Ramos (cell line): ENCODE measurements at regions not wholly inside any gene's neighbourhood (a gene's known extent, or its start where the extent isn't known, plus 50 kb on each side); places are given as distances from the start of the nearest gene placed in this dataset.

Source experiments
- in situ Hi-C: fragments of 300-500 bp; cut with MboI; formaldehyde crosslinking; loops from one replicate; pipeline ENCODE4 v1.14.3; 2022; ENCODE audit warnings: low sequenced_read_pairs; ENCODE audit not compliant: unreplicated experiment

DNA sequence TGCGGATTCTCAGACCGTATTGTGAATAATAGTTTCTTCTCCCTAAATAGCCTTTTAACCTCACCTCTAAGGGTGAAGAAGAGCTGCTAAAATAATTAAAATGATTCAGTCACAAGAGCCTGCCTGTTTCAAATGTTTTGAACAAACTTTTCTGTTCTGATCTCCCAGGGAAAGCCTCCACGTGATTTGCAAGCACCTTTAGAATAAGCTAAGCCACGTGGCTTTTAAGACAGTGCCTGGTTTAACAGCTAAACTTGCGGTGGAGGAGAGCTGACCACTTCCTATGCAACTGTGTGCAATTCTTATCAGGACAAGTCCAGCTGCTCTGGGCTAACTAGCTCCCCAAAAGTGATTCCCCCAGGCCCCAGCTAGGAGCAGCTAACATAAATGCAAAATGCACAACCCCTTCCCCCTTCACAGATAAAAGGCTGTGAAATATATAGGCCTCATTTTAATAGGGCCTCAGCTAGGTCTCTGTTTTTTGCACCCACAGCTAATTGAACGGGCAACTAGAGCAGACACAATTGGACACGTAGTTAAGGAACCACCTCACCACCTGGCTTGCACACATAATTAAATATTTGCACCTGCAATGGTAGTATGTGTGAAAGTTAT lies 401.2 kb upstream of the NR2F2 start:
- in situ Hi-C loops, result no loop called here

DNA sequence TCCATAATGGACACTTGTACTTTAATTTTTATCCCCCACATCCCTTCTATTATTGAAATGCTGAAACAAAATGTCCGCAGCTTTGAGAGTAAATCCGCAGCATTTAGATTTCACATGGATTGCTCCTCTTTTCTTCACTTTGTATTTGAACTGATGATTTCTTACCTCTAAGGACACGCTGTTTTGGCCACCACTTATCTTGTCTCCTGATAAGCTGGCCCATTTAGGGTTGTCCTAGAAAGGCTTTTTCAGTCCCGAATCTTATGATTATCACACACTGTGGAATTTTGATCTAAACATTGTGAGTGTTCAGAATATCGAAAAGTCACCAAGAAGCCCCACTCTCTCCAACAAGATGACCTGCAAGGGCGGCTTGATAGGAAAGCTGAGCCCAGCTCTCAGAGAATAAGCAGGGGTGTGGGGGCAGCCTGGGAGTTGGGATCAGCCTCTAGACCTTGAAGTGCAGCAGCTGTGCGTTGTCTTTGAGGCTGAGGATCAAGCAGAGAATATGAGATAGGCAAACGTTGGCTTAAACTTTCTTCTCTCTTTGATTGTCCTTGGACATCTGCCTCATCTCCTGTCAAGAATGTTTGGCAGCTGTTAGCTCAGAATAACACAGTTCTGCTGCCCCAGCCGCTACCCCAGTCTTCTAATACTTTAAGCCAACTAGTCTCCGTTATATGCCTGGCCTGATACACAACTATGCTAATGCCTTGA lies 399.7 kb upstream of the NR2F2 start:
- in situ Hi-C loops, result no loop called here

DNA sequence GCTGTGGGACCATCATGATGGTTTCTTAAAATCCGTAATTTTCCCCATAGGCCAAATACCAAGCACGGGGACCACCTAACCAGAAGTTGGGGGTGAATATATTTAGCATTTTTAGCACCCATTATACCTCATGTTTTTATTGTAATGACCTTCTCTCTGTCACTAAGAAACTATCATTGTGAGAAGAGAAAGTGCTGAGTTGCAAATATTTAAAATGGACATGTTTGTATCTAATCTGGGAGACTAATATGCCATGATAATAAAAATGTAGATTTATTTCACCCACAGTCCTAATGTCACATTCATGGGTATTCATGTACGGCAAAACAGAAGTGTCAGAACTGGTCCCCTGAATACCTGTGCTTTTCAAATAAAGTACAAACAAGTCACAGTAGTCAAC lies 398.9 kb upstream of the NR2F2 start:
- in situ Hi-C loops, result no loop called here

DNA sequence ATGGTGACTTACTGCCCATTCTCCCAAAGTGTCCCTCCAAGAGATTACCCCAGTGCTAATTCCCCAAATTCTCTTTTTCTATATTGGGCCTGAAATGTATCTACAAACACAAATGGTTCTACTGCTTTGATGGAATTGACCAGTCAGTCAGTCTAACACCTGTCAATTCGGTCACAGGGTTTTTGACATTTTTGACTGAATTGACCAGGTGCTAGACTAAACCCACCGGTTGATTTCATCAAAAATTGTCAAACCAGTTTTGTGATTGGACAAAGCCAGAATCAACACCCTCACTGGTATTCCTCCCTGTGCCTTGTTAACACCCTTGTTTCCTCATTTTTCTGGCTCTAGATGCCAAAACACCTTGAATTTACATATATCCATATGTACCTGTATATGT lies 398.4 kb upstream of the NR2F2 start:
- in situ Hi-C loops, result no loop called here

DNA sequence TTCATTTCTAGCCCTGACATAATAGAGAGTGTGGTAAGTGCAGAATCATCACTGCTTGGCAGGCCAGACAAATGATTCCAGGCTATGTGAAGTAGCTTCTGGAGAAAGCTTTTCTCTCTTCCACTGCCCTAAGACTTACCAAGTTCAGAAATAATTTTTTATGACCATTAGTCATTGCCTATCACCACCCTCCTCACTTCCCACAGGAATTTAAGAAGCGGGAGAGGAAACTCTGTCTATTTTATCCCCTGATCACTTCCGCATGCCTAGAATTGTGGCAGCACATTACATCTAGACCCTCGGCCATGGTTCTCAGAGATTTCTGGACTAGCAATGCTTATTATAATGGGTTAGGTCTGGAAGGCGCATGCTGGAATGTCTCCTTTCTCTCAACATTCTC lies 397.8 kb upstream of the NR2F2 start:
- in situ Hi-C loops, result no loop called here

DNA sequence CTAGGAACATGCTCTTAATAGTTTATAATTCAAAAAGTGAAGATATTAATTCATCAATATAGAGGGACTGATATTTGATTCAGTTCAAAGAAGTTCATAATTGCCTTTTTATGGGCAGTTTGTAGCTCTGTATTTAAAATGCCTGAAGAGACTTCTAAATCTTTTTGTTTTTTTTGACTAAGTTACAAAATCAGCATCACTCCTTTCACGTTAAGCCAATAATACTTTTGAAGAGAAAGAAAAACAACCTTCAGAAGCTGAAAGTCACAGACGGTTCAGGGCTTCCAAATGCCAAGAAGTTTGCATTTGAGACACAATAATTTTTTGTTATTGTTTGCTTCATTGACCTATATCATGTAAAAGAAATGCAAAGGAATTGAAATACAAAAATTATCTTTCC lies 394.6 kb upstream of the NR2F2 start:
- in situ Hi-C loops, result no loop called here

DNA sequence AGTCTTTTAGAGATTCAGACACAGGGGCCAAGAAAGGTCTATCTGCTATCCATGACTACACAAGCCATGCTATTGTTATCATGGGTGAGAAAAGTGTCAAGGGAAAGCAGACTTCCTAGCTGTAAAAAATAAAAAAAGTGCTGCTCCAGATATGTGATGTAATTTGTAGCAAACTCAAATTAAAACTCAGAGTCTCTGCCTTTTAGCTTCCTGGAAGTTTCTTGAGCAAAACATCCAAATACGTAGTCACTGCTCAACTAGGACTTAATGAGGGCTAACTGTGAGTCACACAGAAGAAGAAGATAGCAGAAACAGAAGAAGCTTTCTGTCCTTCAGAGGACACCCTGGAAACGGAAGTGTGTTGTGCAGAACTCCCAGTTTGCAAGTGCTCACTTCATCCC lies 393.4 kb upstream of the NR2F2 start:
- in situ Hi-C loops, result no loop called here

DNA sequence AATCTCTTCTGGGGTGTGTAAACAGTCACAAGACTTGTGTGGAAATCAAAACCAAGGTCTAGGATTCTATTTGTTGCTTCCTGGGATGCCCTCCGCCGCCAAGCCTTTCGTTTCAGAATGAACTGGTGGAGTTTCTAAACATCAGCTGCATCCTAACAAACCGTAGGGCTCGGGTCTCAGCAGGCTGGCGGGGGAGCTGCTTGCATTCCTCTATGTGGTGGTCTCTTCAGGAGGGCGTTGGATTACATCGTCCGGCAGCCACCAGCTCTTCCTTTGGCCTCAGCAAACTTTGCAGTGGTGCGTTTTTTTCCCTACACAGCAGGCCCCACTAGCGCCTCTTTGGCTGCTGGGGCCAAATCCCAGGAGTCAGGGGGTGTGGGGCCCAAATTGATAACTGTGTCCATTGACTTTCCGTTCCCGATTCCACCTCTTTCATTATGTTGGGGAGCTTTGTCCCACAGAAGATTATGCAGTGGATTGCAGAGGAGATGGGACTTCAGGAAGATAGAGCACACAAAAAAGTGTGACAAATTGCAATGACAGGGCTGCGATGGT lies 390.0 kb upstream of the NR2F2 start:
- in situ Hi-C loops, result no loop called here

DNA sequence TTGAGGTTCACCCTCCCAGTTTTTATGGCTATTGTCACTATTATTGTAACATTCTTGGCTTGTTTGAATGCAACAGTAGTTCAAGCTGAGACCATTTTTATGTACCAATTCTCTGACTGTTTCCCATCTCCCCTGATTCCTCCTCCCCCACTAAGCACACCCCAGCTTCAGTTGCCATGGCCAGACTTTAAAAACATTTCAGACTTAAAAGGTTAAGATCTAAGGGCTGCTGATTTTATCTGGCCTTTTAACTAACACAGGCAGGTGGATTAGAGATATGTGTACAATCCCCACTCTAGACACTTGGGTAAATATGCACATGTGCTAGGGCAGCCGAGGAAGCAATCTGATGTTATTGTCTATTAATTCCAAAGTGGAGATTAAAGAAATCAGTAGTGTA lies 386.3 kb upstream of the NR2F2 start:
- in situ Hi-C loops, result no loop called here

DNA sequence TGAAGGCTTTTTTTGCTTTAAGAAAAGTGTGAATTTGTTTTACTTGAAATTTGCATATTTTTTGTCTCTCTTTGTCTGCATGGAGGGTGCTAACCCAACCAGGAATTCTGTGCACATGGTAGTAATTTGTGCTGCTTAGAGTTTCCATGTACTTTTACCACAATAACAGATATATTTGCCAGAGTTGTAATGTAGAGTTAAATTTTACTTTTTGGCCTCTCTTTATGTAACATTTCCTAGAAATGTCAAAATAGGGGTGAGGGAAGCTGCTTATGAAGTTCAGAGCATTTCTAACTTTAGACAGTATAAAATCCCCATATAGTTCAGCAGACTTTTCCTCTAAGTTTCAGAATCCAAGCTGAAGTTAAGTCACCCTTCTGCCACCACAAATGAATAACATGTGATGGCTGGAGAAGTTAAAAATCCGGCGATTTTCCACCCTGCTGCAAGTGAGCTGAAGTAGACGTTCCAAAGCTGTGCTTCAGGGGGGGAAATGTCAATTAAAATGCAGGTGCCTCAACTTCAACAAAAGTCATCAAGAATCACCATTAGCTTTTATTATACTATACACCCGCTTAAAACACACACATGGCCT lies 385.7 kb upstream of the NR2F2 start:
- in situ Hi-C loops, result no loop called here

DNA sequence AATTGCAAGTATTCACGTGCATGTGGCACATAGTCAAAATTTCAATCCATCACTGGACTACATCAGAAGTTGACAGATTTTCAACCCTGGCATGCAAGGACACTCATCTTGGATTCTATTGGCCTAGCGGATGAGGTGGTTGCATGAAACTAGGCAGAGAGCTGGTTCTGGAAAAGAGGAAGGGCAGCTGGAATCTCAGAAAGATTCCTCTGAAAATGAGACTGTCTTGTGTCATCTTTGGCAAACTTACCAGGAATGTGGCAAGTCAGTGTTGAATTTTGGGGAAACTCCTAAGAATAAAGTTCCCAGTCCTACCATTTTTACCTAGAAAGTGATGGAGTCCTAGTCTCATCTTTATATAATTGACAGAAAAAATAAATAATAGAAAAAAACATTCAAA lies 384.3 kb upstream of the NR2F2 start:
- in situ Hi-C loops, result no loop called here

DNA sequence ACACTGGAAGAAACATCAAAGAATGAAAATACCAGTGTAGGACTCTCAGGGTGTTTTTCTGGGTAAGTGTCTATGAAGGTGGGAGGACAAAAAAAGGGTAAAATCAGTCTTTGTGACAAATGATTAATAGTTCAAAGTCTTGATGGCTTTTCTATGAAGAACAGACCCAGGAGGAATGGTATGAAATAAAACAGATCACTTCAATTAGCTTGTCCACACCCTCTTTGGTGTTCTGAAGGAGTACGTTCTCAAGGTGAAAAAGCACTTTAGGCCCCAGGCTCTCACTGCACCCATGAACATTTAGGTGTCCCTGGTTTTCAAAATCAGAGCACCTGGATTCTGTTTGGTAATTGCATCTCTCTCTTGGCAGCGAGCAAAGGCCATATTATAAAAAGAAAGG lies 383.6 kb upstream of the NR2F2 start:
- in situ Hi-C loops, result no loop called here

DNA sequence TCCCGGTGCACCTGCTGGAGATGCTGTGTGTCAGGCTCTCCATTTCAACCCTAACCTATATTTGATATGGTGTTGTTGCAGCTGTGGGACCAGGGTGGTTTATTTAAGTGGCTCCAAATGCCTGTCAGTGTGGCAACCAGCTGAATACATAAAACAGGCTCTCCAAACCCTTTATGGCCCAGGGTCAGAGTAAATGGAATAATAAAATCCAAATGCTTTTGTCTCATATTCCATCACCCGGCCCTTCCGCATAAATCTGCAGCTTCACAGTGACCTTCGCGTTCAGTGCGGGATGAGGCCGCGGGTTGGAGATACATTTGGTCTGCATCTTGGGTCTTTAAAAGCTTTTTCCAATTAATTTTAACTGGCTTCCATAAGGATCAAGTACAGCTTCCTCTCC lies 382.1 kb upstream of the NR2F2 start:
- in situ Hi-C loops, result no loop called here

DNA sequence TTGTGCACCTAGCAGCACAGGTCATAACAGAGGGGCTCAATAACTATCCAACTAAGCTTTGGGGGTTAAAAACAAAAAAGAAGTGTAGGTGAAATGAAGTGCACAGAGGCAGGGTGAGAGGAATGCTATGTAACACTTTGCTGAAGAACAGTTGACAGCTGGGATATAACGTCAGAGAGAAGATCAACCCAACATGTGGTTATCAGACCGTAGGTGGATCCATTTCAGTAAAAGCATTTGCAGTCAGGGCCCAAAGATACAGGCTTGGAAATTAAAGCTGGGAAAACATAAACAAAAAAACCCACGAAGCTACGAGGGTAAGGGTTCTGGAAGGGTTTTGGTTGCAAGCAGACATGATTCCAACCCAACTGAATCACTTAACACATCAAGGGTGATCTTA lies 377.5 kb upstream of the NR2F2 start:
- in situ Hi-C loops, result no loop called here

DNA sequence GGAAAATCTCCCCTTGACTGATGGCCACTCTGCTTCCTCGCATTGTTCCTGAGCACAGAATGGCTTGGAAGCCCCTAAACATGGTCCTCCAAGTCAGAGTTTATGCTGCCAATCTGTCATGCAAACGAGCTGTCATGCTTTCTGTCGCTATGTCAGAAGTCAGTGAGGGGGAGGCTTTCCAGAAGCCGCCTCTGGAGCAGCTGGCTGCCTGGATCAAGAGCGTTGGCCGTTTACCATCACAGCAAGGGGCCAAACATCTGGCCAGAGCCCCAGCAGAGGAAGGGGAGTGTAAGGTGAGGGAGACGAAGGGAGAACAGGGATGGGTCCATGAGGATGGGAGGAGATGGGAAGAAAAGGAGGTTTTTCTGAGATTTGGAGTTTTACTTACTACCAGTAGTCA lies 372.6 kb upstream of the NR2F2 start:
- in situ Hi-C loops, result no loop called here

DNA sequence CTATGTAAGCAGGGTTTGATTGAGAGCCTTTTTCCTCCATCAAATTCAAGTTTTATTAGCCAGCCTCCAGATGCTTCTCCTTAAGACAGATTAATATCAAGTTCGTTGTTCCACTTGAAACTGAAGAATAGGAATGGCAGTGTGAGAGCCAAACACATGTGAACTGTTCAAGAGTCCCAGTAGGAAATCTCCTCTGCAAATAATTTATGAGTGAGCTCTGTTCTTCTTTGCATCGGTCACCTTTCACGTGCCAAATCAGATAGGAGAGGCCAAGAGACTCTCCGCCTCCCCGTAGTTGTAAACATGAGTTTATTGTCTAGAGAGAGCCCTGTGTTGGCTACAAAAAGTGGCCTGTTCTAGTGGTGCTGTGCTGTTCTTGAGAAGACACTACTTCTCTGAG lies 372.1 kb upstream of the NR2F2 start:
- in situ Hi-C loops, result no loop called here

DNA sequence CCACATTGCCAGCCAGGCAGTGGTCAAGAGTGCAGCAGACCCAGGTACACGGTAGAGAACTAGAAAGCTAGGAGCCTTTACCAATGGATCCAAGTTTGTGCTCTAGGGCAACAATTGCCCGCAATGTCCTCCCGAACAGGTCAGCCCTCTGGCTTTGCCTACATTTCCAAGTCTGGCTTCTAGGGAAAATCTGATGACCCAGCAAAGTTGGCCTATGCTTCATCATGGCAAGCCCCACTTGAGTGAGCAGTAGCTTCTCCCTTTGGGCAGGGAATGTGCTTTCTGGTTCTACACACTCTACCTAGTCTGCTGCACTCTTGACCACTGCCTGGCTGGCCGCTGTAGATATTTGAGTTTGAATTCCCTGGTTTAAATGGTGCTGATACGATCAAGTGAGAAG lies 361.6 kb upstream of the NR2F2 start:
- in situ Hi-C loops, result no loop called here

DNA sequence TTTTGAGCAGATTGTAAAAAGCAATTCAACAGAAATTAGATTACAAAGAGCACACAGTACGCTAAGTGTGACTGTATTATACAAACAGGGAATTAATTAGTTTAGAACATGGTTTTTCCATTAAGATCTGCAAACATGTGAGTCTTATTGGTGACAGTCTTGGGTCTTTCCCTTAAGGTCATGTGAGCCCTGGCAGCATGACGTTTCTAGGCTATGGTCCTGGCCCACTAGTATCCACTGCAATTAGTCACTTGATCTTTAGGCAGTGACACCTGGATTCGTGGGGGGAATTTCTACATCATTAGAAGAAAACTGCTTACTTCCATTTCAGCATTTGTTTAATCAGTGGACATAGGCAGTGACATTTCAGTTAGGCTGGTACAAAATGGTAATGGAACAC lies 360.2 kb upstream of the NR2F2 start:
- in situ Hi-C loops, result no loop called here

DNA sequence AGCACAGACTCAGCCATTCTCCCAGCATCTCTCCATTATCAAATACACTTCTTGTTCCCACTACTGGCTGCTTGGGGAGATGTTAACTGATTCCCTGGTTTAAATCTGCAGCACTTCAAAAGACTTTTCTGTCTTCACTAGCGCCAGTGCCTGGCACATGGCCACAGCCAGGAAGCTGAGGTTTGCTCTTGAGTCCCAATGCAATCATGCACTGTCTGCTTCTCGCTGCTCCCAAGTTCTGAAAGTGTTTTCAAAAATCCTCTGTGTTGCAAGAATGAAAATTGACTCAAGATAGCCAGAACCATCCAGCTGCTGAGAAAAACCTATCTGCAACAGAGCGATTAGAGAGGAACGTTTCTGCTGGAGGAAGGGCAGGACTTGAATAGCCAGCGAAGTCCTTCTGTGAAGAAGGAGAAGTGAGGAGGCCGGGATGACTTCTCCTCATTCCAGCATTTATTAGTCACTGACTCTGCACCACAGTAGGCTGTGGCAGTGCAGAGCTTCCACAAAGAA lies 358.4 kb upstream of the NR2F2 start:
- in situ Hi-C loops, result no loop called here

DNA sequence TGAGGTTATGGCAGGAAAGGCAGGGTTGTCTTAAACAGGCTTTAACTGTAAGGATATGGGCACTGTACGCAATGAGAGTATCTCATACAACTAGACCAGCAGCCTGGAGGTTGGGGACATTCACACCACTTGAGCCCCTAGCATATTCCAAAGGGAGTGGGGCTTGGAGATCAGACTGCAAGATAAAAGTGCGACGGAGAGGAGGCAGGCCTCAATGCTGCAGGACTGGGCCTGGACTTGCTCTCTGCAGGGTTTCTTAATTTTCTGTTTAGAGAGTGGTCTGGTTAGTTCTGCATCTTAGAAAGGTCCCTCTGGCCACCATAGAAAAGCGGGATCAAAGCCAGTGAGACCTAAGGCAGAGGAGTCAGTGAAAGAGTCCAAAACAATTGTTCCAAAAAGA lies 357.7 kb upstream of the NR2F2 start:
- in situ Hi-C loops, result no loop called here

DNA sequence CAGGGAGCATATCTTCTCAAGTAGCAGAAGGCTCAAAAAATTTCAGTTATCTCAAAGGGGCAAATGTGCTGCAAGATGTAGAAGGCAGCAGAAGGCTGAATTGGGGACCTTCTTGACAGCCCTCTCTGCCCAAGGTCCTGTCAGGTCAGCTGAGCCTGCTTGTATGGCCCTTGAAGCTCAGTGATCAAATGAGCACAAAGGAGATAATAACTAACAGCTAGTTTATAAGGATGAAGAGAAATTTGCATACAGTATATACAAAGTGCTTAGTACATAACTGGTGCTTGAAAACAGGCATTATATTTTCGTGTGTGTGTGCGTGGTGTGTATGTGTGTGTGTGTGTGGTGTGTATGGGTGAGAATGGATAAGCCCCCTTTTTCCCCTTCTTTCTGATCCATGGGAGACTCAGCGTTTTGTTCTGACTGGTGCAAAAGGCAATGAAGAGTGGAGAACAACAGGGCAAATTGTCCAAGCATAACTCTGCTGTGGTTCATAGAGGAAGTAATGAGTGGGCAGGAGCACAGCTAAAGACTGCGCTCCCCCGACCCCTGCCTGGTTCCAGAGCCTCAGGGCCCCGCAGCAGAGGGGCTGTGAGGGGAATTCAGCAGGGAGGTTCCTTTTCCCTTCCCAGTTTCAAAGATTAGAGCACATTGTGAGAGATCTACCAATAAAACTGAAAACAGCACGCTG lies 356.8 kb upstream of the NR2F2 start:
- in situ Hi-C loops, result no loop called here
